MCF 10A (cell line): ENCODE measurements at regions not wholly inside any gene's neighbourhood (a gene's known extent, or its start where the extent isn't known, plus 50 kb on each side); places are given as distances from the start of the nearest gene placed in this dataset.
"Not testable (repeated sequence)": the region's sequence is repeated elsewhere in the genome, so short reads cannot be mapped to it uniquely, and the experiment has no call there.

Source experiments
- BruUV-seq: library from RNA; stranded (reverse); fragments of 400-500 nt; replicated peaks from 2 replicates; lab custom pipeline; 2021; lab: Mats Ljungman, UMichigan
- CTCF ChIA-PET: fragments of 300-600 bp; sonication (Branson Sonifier 250); formaldehyde crosslinking; extraction: SDS; loops from one replicate; lab custom pipeline; 2021; ENCODE audit warnings: antibody characterized with exemption, inconsistent platforms; lab: Yijun Ruan, JAX
- POLR2A ChIA-PET: fragments of 300-600, 350-650 bp; sonication (Branson Sonifier 250); formaldehyde crosslinking; extraction: SDS; loops from one replicate; lab custom pipeline; 2020; ENCODE audit warnings: antibody characterized with exemption, inconsistent platforms; lab: Yijun Ruan, JAX
- DNase-seq: peaks from one replicate; pipeline ENCODE4 v3.0.0-alpha.2; 2018; ENCODE audit not compliant: unreplicated experiment
- H3K27ac Mint-ChIP-seq: one replicate; pipeline ENCODE4 v1.8.0; 2022; ENCODE audit warnings: mild to moderate bottlenecking, low read depth, mixed read lengths; ENCODE audit not compliant: unreplicated experiment
- H3K27me3 Mint-ChIP-seq: one replicate; pipeline ENCODE4 v1.8.0; 2022; ENCODE audit warnings: mixed read lengths; ENCODE audit not compliant: insufficient read depth, unreplicated experiment
- H3K36me3 Mint-ChIP-seq: one replicate; pipeline ENCODE4 v1.8.0; 2022; ENCODE audit warnings: mild to moderate bottlenecking, moderate library complexity, mixed read lengths; ENCODE audit not compliant: insufficient read depth, unreplicated experiment
- H3K4me1 Mint-ChIP-seq: one replicate; pipeline ENCODE4 v1.8.0; 2022; ENCODE audit warnings: mixed read lengths; ENCODE audit not compliant: insufficient read depth, unreplicated experiment
- H3K4me3 Mint-ChIP-seq: one replicate; pipeline ENCODE4 v1.8.0; 2022; ENCODE audit warnings: mild to moderate bottlenecking, moderate library complexity, mixed read lengths; ENCODE audit not compliant: unreplicated experiment
- H3K9me3 Mint-ChIP-seq: one replicate; pipeline ENCODE4 v1.8.0; 2022; ENCODE audit warnings: mixed read lengths; ENCODE audit not compliant: unreplicated experiment
- intact Hi-C: fragments of 100-400 bp; cut with micrococcal nuclease; formaldehyde crosslinking; loops from 2 replicates; pipeline ENCODE4 v1.14.1; 2022
- TF ChIP-seq, protein P1 (sequence below): fragments of 200-600 bp; IDR thresholded peaks from one replicate; pipeline ENCODE4 v1.8.0; 2022; ENCODE audit warnings: antibody characterized with exemption, mild to moderate bottlenecking; ENCODE audit not compliant: unreplicated experiment

DNA sequence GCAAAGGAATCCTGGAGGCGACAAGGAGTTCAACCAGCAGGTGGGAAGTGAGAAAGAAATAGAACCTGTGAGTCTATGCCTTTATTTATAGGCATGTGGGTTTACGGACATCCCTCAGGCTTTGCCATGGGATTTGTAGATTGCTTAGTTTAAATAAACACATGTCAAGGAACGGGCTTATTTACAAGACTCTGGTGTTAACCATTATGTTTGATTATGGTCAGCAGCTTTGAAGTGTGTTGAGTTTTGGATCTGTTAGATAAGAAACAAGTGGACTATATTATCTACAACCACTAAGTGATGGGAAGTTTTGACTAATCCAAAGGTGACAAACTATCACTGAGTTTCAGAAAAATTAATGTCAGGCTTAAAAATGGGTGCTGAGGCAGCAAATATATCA, 143.2 kb downstream of the SLITRK5 start:
- TF ChIP-seq, protein P1, sequence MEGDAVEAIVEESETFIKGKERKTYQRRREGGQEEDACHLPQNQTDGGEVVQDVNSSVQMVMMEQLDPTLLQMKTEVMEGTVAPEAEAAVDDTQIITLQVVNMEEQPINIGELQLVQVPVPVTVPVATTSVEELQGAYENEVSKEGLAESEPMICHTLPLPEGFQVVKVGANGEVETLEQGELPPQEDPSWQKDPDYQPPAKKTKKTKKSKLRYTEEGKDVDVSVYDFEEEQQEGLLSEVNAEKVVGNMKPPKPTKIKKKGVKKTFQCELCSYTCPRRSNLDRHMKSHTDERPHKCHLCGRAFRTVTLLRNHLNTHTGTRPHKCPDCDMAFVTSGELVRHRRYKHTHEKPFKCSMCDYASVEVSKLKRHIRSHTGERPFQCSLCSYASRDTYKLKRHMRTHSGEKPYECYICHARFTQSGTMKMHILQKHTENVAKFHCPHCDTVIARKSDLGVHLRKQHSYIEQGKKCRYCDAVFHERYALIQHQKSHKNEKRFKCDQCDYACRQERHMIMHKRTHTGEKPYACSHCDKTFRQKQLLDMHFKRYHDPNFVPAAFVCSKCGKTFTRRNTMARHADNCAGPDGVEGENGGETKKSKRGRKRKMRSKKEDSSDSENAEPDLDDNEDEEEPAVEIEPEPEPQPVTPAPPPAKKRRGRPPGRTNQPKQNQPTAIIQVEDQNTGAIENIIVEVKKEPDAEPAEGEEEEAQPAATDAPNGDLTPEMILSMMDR: no peak
- ChIA-PET CTCF (no interaction called here), POLR2A (no interaction called here)
- H3K27ac Mint-ChIP-seq: no peak overlapping the region
- no peak overlapping the region for H3K4me3 Mint-ChIP-seq
- no TSS peak for BruUV-seq
- H3K36me3 Mint-ChIP-seq: no peaks in the 10 kb centered on the region
- H3K9me3 Mint-ChIP-seq: no peaks in the 10 kb centered on the region
- H3K4me1 Mint-ChIP-seq: peaks cover 14% of the 10 kb centered on the region
- H3K27me3 Mint-ChIP-seq: no peaks in the 10 kb centered on the region
- no peak for DNase-seq
- intact Hi-C loops: no loop called here

DNA sequence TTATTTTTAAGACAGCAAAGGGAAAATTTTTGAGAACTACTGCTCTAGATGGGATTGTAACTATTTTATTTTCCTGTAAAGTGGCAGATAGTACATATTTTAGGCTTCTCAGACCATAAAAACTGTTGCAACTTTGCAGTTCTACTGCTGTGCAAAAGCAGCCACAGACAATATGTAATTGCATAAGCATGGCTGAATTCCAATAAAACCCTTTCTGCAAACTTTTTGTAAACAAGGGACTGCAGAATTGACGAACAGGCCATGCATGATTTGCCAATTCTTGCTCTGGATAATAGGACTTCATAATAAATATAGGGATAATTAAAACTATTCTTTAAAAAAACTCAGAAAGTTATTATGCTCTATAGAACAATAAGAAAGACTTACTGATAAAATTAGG, 149.1 kb downstream of the SLITRK5 start:
- peak; percentile 63 for DNase-seq
- no peak overlapping the region for H3K4me3 Mint-ChIP-seq
- intact Hi-C loops: loop anchor here (2.0 kb wide), 1 partner anchor 63 kb away; no protein-coding TSS in a partner anchor
- H3K36me3 Mint-ChIP-seq: no peaks in the 10 kb centered on the region
- peak overlapping the region; percentile 23 for H3K27ac Mint-ChIP-seq
- H3K9me3 Mint-ChIP-seq: no peaks in the 10 kb centered on the region
- no peaks in the 10 kb centered on the region for H3K27me3 Mint-ChIP-seq
- TF ChIP-seq, protein P1: no peak
- ChIA-PET CTCF (no interaction called here), POLR2A (no interaction called here)
- no TSS peak for BruUV-seq
- peaks cover 19% of the 10 kb centered on the region for H3K4me1 Mint-ChIP-seq

DNA sequence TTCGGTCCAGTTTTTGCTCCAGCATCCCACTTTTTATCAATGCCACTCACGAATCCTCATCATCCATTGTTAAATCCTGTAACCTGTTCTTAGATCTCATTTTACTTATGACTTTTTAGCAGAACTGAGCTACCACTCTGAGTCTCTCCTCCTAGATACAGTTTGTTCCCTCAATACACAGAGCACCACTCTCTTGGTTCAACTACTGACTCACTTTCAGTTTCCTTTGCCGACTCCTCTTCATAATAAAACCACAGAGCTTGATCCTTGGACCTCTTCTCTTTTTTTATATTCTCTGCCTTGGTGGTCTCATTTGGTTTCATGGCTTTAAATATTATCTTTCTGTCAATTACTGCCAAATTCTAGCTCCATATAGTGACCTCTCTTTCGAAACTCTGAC, 150.3 kb downstream of the SLITRK5 start:
- no TSS peak for BruUV-seq
- POLR2A ChIA-PET: no interaction called here
- intact Hi-C loops: loop anchor here (2.0 kb wide), 1 partner anchor 61 kb away; no protein-coding TSS in a partner anchor
- DNase-seq: no peak
- Mint-ChIP-seq H3K27ac (peak overlapping the region; percentile 14), H3K27me3 (no peaks in the 10 kb centered on the region), H3K36me3 (no peaks in the 10 kb centered on the region), H3K4me1 (peaks cover 16% of the 10 kb centered on the region), H3K9me3 (no peaks in the 10 kb centered on the region), H3K4me3 (peak overlapping the region; percentile 2)
- CTCF ChIA-PET: no interaction called here
- TF ChIP-seq, protein P1: no peak

DNA sequence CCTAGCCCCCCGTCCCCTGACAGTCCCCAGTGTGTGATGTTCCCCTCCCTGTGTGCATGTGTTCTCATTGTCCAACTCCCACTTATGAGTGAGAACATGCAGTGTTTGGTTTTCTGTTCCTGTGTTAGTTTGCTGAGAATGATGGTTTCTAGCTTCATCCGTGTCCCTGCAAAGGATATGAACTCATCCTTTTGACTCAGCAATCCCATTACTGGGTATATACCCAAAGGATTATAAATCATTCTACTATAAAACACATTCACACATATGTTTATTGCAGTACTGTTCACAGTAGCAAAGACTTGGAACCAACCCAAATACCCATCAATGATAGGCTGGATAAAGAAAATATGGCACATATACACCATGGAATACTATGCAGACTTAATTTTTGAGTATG, 155.1 kb downstream of the SLITRK5 start:
- H3K9me3 Mint-ChIP-seq, H3K27ac Mint-ChIP-seq, H3K4me3 Mint-ChIP-seq, H3K27me3 Mint-ChIP-seq, POLR2A ChIA-PET, DNase-seq, intact Hi-C loops, BruUV-seq, H3K36me3 Mint-ChIP-seq: not testable (repeated sequence)
- CTCF ChIA-PET: interaction anchor here (0.6 kb wide), 1 partner anchor 956 kb away, joined by 3 read pairs; no protein-coding TSS in a partner anchor
- H3K4me1 Mint-ChIP-seq: peaks cover 16% of the 10 kb centered on the region

DNA sequence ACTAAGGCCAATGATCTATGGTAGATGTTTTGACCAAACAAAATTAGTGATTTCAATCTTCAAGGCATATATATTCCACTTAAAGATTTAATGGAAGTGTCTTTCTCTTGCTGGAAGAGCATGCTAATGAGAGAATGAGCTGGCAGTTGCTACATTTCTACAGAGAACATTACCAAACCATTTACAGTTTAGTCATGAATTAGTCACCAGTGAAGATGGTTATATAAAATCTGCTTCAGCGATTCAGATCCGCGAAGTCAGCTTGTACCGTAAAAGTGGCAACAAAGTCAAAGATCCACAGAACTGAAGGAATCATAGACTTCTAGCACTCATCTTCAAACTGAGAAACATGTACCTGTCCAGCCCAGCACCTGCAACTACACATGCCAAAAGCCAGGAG, 156.3 kb downstream of the SLITRK5 start:
- CTCF ChIA-PET: interaction anchor here (0.9 kb wide), 1 partner anchor 134 kb away, joined by 3 read pairs; no protein-coding TSS in a partner anchor
- no TSS peak for BruUV-seq

More for the DNA sequence above, 156.3 kb downstream of the SLITRK5 start:
- Mint-ChIP-seq H3K4me1 (peaks cover 10% of the 10 kb centered on the region), H3K4me3 (no peak overlapping the region), H3K9me3 (no peaks in the 10 kb centered on the region), H3K27ac (no peak overlapping the region), H3K27me3 (no peaks in the 10 kb centered on the region), H3K36me3 (peaks cover 6% of the 10 kb centered on the region)
- DNase-seq: peak; percentile 76
- TF ChIP-seq, protein P1: no peak
- POLR2A ChIA-PET: no interaction called here
- intact Hi-C loops: no loop called here
